ENCODE measurements at regions not wholly inside any gene's neighbourhood (a gene's known extent, or its start where the extent isn't known, plus 50 kb on each side); places are given as distances from the start of the nearest gene placed in this dataset.

- Histone ChIP-seq H3K27me3 (no peaks in the 10 kb centered on the region), H3K27ac (no peak overlapping the region), H3K36me3 (no peaks in the 10 kb centered on the region), H3K4me3 (no peak overlapping the region), H3K9me3 (no peaks in the 10 kb centered on the region), H3K4me1 (no peaks in the 10 kb centered on the region)
- no peak for DNase-seq
- 84 to 94% (median 89%) methylated on average over 2 of the region's 2 CpGs for WGBS, 5 donors
- intact Hi-C loops (cut with DNase I; ENCODE audit: low total_unique reads), result no loop called here
- TF ChIP-seq POLR2AphosphoS5 (IDR thresholded peaks at IDR 0.05) (no peak), EP300 (IDR thresholded peaks at IDR 0.05) (no peak), CTCF (IDR thresholded peaks at IDR 0.05) (no peak), POLR2A (IDR thresholded peaks at IDR 0.05) (no peak)
These were observed 183.5 kb upstream of the PARD3B start for GRCh38 chr2:204361738-204362137.

- Histone ChIP-seq H3K36me3 (no peaks in the 10 kb centered on the region), H3K27ac (no peak overlapping the region), H3K27me3 (no peaks in the 10 kb centered on the region), H3K9me3 (no peaks in the 10 kb centered on the region), H3K4me1 (no peaks in the 10 kb centered on the region), H3K4me3 (no peak overlapping the region)
- no peak for DNase-seq
- intact Hi-C loops (cut with DNase I; ENCODE audit: low total_unique reads), result no loop called here
- WGBS, 5 donors, result 58 to 85% (median 73%) methylated on average over 2 of the region's 2 CpGs
- no peak for TF ChIP-seq POLR2A (IDR thresholded peaks at IDR 0.05)
- TF ChIP-seq EP300 (IDR thresholded peaks at IDR 0.05), result no peak
- TF ChIP-seq POLR2AphosphoS5 (IDR thresholded peaks at IDR 0.05), result no peak
- no peak for TF ChIP-seq CTCF (IDR thresholded peaks at IDR 0.05)
These were observed 182.7 kb upstream of the PARD3B start for GRCh38 chr2:204362581-204362980.

- Histone ChIP-seq H3K4me1 (no peaks in the 10 kb centered on the region), H3K36me3 (no peaks in the 10 kb centered on the region), H3K4me3 (no peak overlapping the region), H3K9me3 (no peaks in the 10 kb centered on the region), H3K27me3 (no peaks in the 10 kb centered on the region), H3K27ac (no peak overlapping the region)
- intact Hi-C loops (cut with DNase I; ENCODE audit: low total_unique reads), result no loop called here
- DNase-seq, result no peak
- WGBS, 5 donors, result 86 to 100% (median 91%) methylated on average over 2 of the region's 2 CpGs
- TF ChIP-seq CTCF (IDR thresholded peaks at IDR 0.05) (no peak), POLR2AphosphoS5 (IDR thresholded peaks at IDR 0.05) (no peak), POLR2A (IDR thresholded peaks at IDR 0.05) (no peak), EP300 (IDR thresholded peaks at IDR 0.05) (no peak)
These were observed 181.8 kb upstream of the PARD3B start for GRCh38 chr2:204363513-204363912.

GRCh38 chr2:204364860-204365535 is 180.3 kb upstream of the PARD3B start:
- WGBS, 5 donors, result 89 to 97% (median 94%) methylated on average over 6 of the region's 6 CpGs
- no peaks in the 10 kb centered on the region for H3K27me3 ChIP-seq

More at GRCh38 chr2:204364860-204365535, 180.3 kb upstream of the PARD3B start:
- intact Hi-C loops (cut with DNase I; ENCODE audit: low total_unique reads), result no loop called here
- Histone ChIP-seq H3K36me3 (no peaks in the 10 kb centered on the region), H3K4me3 (no peak overlapping the region), H3K4me1 (no peaks in the 10 kb centered on the region), H3K27ac (no peak overlapping the region), H3K9me3 (no peaks in the 10 kb centered on the region)
- no peak for TF ChIP-seq CTCF (IDR thresholded peaks at IDR 0.05)
- no peak for TF ChIP-seq POLR2AphosphoS5 (IDR thresholded peaks at IDR 0.05)
- no peak for TF ChIP-seq POLR2A (IDR thresholded peaks at IDR 0.05)
- TF ChIP-seq EP300 (IDR thresholded peaks at IDR 0.05), result no peak
- no peak for DNase-seq

Data from stomach (tissue), 8 donors.